ENCODE measurements at regions not wholly inside any gene's neighbourhood (a gene's known extent, or its start where the extent isn't known, plus 50 kb on each side); places are given as distances from the start of the nearest gene placed in this dataset.
"Not testable (repeated sequence)": the region's sequence is repeated elsewhere in the genome, so short reads cannot be mapped to it uniquely, and the experiment has no call there.

GRCh38 chr9:85142496-85142911 is 473.0 kb downstream of the NTRK2 start:
- no peak for DNase-seq

GRCh38 chr9:85137696-85138095 is 468.2 kb downstream of the NTRK2 start:
- no peak for DNase-seq

- DNase-seq: no peak
Measured at GRCh38 chr9:85136987-85137386, 467.5 kb downstream of the NTRK2 start.

GRCh38 chr9:85136507-85136906 is 467.0 kb downstream of the NTRK2 start:
- no peak for DNase-seq

- DNase-seq: no peak
Measured at GRCh38 chr9:85130764-85131163, 461.2 kb downstream of the NTRK2 start.

GRCh38 chr9:85130260-85130659 is 460.7 kb downstream of the NTRK2 start:
- DNase-seq: no peak

GRCh38 chr9:85129514-85129913 is 460.0 kb downstream of the NTRK2 start:
- DNase-seq: no peak

GRCh38 chr9:85118990-85119755 is 449.6 kb downstream of the NTRK2 start:
- DNase-seq: no peak

- DNase-seq: no peak
Measured at GRCh38 chr9:85117831-85118230, 448.3 kb downstream of the NTRK2 start.

GRCh38 chr9:85115473-85115872 is 445.9 kb downstream of the NTRK2 start:
- DNase-seq: no peak

GRCh38 chr9:85114799-85115198 is 445.3 kb downstream of the NTRK2 start:
- no peak for DNase-seq

GRCh38 chr9:85112933-85113418 is 443.4 kb downstream of the NTRK2 start:
- no peak for DNase-seq

GRCh38 chr9:85112391-85112790 is 442.9 kb downstream of the NTRK2 start:
- no peak for DNase-seq

- DNase-seq: no peak
Measured at GRCh38 chr9:85108746-85109145, 439.2 kb downstream of the NTRK2 start.

- DNase-seq: no peak
Measured at GRCh38 chr9:85108229-85108628, 438.7 kb downstream of the NTRK2 start.

- DNase-seq: no peak
Measured at GRCh38 chr9:85089188-85089969, 419.9 kb downstream of the NTRK2 start.

- DNase-seq: no peak
Measured at GRCh38 chr9:85081963-85082362, 412.4 kb downstream of the NTRK2 start.

GRCh38 chr9:85079349-85079748 is 409.8 kb downstream of the NTRK2 start:
- no peak for DNase-seq

- DNase-seq: no peak
Measured at GRCh38 chr9:85077944-85078343, 408.4 kb downstream of the NTRK2 start.

- not testable (repeated sequence) for DNase-seq
Measured at GRCh38 chr9:85077146-85077545, 407.6 kb downstream of the NTRK2 start.

Data from stimulated activated CD4-positive, alpha-beta T cell treated with anti-CD3 and anti-CD28 coated beads, Interleukin-4, amount 100 ng/mL, for 24 hours (primary cell).